ENCODE measurements at regions not wholly inside any gene's neighbourhood (a gene's known extent, or its start where the extent isn't known, plus 50 kb on each side); places are given as distances from the start of the nearest gene placed in this dataset.

DNA sequence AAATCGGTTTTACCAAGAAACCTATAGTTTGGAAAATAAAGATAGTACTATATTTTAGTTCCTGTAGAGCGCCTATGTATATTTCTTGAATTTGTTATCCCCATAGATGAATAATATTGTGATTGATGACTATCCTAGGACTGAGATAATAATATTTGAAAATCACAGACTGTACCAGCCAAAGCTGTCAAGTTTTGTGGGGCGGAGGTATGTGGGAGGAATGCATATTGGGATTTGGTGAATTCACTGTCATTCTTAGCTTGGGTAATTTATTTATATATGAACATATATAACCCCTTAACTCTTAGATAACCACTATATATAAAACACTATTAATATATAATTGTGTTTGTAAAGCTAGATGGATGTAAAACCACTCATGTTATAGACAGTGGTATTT is 205.5 kb upstream of the ARSJ start:
- Mint-ChIP-seq H3K27ac (no peak overlapping the region), H3K27me3 (no peaks in the 10 kb centered on the region), H3K9me3 (no peaks in the 10 kb centered on the region), H3K36me3 (ENCODE audit: low read depth) (no peaks in the 10 kb centered on the region), H3K4me1 (ENCODE audit: low read depth) (no peaks in the 10 kb centered on the region), H3K4me3 (no peak overlapping the region)

DNA sequence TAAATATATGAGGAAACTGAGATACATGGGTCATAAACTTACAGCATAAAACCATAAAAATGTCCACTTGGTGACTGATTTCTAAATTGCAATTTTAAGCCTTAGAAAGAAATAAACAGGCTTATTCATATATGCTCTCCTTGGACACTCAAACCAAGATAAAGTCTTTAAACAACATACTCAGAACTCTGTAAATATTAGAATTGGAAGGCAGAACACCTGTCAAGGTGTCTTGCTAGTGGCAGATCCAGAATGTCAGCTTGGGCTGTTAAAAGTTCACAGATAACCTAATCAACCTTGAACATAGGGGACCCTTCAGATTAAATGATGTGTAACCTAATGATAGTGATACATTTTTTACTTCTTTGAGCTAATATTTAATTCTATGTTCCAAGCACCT is 208.1 kb upstream of the ARSJ start:
- Mint-ChIP-seq H3K36me3 (ENCODE audit: low read depth) (no peaks in the 10 kb centered on the region), H3K27me3 (no peaks in the 10 kb centered on the region), H3K27ac (no peak overlapping the region), H3K4me1 (ENCODE audit: low read depth) (no peaks in the 10 kb centered on the region), H3K9me3 (no peaks in the 10 kb centered on the region), H3K4me3 (no peak overlapping the region)

DNA sequence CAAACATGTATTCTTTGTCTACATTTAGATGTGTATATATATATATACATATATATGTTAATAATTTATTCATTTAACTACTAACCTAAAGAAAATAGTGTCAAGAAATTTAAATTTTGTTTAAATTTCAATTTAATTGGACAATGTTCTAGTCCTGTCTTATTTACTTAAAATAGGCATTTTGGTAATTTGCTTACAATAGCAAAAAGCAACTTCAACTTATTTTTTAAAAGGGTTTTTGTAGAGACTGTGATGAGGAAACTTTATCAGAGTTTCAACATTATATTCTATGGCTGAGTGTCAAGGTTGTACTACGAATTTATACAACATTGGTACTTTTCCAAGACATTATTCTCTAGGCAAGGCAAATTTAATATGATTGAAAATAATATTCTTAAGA is 212.0 kb upstream of the ARSJ start:
- Mint-ChIP-seq H3K4me1 (ENCODE audit: low read depth) (no peaks in the 10 kb centered on the region), H3K36me3 (ENCODE audit: low read depth) (no peaks in the 10 kb centered on the region), H3K9me3 (no peaks in the 10 kb centered on the region), H3K4me3 (no peak overlapping the region), H3K27me3 (peaks cover 6% of the 10 kb centered on the region), H3K27ac (no peak overlapping the region)

DNA sequence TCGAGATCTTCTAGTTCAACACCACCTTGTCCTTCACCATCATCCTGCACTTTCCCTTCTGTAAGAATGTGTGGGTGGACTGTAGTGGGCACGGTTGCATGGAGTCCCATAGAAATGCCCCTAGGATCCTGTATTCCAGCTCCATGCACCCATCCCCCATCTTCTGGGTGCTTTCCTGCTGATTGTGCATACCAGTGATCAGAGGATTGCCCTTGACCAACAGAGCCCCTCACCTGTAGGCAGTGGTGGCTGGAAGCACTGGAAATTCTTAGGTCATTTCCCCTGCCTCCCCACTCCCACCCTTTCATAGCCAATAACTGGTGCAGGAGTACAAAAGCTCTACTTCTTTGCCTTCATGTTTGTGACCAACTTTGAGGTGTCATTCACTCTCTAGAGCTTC is 213.4 kb upstream of the ARSJ start:
- no peak overlapping the region for H3K27ac Mint-ChIP-seq
- no peaks in the 10 kb centered on the region for H3K36me3 Mint-ChIP-seq (ENCODE audit: low read depth)
- H3K4me1 Mint-ChIP-seq (ENCODE audit: low read depth), result no peaks in the 10 kb centered on the region
- no peaks in the 10 kb centered on the region for H3K9me3 Mint-ChIP-seq
- H3K4me3 Mint-ChIP-seq, result no peak overlapping the region
- peaks cover 12% of the 10 kb centered on the region for H3K27me3 Mint-ChIP-seq

DNA sequence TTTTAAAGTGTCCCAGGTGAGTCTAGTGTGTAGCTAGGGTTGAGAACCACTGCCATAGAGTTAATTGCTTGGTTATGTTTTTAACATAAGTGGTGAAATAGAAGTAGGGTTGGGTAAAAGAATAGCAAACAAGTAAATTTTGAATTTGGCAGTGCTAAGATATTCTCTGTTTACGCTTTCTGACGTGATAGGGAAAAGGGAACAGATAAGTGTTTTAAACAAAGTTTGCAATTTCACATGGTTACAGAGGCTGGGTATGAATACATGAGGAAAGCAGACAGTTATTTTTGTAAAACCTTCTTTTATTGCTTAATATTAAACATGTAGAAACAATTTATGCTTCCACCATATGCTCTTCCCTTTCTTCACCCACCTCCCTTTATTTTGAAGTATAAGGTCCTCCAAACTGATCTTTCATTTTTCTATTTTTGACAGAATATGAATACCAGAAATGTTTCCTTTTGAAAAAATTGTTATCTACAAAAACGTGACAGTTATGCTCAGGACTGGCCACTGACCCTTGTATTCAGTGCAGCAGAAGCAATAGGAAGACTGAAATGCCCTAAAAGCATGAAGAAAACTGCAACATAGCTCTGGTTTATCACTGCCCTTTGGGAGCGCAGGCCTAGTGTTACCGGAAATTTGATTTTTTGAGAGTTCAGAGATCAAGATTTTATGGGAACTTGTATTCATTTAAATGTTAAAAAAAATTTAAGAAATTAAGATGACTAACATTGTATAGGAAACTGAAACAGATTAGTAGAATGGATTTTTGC is 214.4 kb upstream of the ARSJ start:
- no peak overlapping the region for H3K4me3 Mint-ChIP-seq
- H3K27ac Mint-ChIP-seq, result no peak overlapping the region
- H3K9me3 Mint-ChIP-seq, result no peaks in the 10 kb centered on the region
- H3K36me3 Mint-ChIP-seq (ENCODE audit: low read depth), result no peaks in the 10 kb centered on the region
- H3K4me1 Mint-ChIP-seq (ENCODE audit: low read depth), result no peaks in the 10 kb centered on the region
- peaks cover 13% of the 10 kb centered on the region for H3K27me3 Mint-ChIP-seq

DNA sequence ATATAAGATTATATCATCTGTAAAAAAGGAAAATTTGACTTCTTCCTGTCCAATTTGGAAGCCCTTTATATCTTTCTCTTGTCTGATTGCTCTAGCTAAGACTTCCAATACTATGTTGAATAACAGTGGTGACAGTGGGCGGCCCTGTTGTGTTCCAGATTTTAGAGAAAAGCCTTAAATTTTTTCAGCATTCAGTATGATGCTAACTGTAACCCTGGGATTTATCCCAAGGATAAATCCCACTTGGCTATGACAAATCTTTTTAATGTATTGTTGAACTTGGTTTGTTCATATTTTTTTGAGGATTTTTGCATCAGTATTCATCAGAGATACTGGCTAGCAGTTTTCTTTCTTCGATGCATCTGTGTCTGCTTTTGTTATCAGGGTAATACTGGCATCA is 217.2 kb upstream of the ARSJ start:
- Mint-ChIP-seq H3K4me3 (no peak overlapping the region), H3K4me1 (ENCODE audit: low read depth) (no peaks in the 10 kb centered on the region), H3K27ac (no peak overlapping the region), H3K36me3 (ENCODE audit: low read depth) (no peaks in the 10 kb centered on the region), H3K9me3 (no peaks in the 10 kb centered on the region), H3K27me3 (peaks cover 25% of the 10 kb centered on the region)

DNA sequence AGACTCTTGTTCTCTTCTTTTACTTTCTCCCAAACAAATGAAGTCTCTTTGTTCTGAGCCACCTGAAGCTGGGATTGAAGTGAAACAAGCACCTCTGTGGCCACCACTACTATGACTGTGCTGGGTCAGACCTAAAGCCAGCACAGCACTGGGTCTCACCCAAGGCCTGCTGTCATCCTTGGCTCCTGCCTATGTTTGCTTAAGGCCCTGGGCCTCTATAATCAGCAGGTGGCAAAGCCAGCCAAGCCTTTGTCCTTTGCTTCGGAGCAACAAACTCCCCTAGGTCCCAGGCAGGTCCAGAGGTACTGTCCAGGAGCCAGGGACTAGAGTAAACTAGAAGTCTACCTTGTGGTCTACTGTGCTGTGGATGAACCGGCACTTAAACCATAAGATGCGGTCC is 220.6 kb upstream of the ARSJ start:
- no peak overlapping the region for H3K4me3 Mint-ChIP-seq

DNA sequence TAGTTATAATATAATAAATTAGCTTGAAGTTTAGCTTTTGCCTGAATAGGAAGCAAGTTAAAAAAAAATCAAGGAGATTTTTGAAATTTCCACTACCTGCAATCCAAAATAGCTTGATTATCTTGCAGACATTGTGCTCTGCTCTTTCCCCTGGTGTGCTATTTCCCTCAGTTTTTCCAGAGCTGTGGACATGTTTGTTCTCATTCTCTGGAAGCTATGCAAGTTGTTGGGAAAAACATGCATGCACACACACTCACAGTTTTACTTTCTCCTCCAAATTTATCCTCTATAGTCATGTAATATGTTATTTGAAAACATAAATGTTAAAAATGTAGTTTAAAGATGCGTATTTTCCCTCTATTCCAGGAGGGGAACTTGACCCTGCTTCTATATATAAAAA is 225.8 kb upstream of the ARSJ start:
- H3K4me1 Mint-ChIP-seq (ENCODE audit: low read depth), result no peaks in the 10 kb centered on the region
- peaks cover 11% of the 10 kb centered on the region for H3K27me3 Mint-ChIP-seq
- H3K9me3 Mint-ChIP-seq, result no peaks in the 10 kb centered on the region
- no peak overlapping the region for H3K4me3 Mint-ChIP-seq
- H3K36me3 Mint-ChIP-seq (ENCODE audit: low read depth), result no peaks in the 10 kb centered on the region
- no peak overlapping the region for H3K27ac Mint-ChIP-seq

More for the DNA sequence above, 220.6 kb upstream of the ARSJ start:
- no peaks in the 10 kb centered on the region for H3K9me3 Mint-ChIP-seq
- no peaks in the 10 kb centered on the region for H3K4me1 Mint-ChIP-seq (ENCODE audit: low read depth)
- H3K27ac Mint-ChIP-seq, result no peak overlapping the region
- no peaks in the 10 kb centered on the region for H3K36me3 Mint-ChIP-seq (ENCODE audit: low read depth)
- H3K27me3 Mint-ChIP-seq, result peaks cover 25% of the 10 kb centered on the region

DNA sequence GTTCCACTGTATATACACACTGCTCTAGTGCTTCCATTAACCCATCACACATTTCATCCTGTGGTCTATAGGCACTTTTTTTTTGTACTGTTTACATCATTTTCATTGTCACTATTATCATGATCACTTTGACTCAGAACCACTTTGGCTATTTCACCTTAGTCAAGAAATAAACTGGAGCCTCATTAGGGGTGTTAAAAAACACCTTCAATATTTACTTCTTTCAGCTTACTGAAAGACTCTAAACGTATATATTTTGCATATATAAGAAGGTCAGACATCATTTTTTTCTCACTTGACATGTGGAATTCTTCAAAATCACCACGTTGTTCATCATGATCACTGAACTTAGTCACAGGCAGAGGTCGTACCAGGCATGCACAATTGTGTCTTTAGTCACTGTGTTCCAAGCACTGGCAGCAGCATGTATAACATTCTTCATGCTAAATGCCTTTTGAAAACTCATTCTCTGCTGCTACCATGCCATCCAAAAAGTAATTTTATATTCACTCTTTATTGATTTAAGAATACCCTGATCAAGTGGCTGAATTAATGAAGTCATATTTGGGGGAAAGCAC is 229.2 kb upstream of the ARSJ start:
- Mint-ChIP-seq H3K36me3 (ENCODE audit: low read depth) (no peaks in the 10 kb centered on the region), H3K27ac (no peak overlapping the region), H3K27me3 (peaks cover 12% of the 10 kb centered on the region), H3K4me3 (no peak overlapping the region), H3K4me1 (ENCODE audit: low read depth) (no peaks in the 10 kb centered on the region), H3K9me3 (no peaks in the 10 kb centered on the region)

DNA sequence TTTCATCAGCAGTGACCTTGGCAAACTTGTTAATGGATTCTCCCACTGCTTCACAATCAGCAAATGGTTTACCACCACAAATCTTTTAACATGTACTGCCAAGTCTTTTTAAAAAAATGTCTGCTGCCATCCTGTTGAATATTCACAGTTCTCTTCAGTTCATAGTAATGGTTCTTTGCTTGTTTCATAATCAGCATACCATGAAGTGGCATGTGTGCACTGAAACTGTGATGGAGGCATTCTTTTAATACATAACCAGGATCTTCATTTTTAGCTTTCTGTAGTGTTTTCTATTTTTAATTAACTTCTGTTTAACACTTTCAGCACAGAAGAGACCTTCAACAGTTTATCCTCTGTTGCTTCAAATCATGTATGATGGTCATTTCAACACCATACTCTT is 230.1 kb upstream of the ARSJ start:
- H3K4me3 Mint-ChIP-seq, result no peak overlapping the region
- H3K9me3 Mint-ChIP-seq, result no peaks in the 10 kb centered on the region
- H3K36me3 Mint-ChIP-seq (ENCODE audit: low read depth), result no peaks in the 10 kb centered on the region
- H3K27ac Mint-ChIP-seq, result no peak overlapping the region
- peaks cover 14% of the 10 kb centered on the region for H3K27me3 Mint-ChIP-seq
- no peaks in the 10 kb centered on the region for H3K4me1 Mint-ChIP-seq (ENCODE audit: low read depth)

DNA sequence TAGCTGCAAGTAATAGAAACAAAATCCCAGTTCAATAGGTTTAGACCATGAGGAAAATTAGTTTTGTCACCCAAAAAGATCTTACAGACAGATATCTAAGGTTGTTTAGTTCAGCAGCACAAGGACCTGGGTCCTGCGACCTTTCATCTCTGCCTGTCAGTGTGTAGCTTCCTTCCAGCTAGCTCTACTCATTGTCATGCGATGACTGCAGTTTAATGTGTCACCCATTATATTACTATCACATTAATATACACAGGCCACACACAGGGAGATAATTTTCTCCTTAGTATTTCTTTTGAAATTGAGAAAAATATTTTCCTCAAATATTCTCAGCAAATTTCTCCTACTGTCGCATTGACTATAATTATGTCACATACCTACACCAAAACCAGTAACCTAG is 232.1 kb upstream of the ARSJ start:
- Mint-ChIP-seq H3K4me1 (ENCODE audit: low read depth) (no peaks in the 10 kb centered on the region), H3K9me3 (no peaks in the 10 kb centered on the region), H3K36me3 (ENCODE audit: low read depth) (no peaks in the 10 kb centered on the region), H3K27me3 (peaks cover 14% of the 10 kb centered on the region), H3K27ac (no peak overlapping the region), H3K4me3 (no peak overlapping the region)

DNA sequence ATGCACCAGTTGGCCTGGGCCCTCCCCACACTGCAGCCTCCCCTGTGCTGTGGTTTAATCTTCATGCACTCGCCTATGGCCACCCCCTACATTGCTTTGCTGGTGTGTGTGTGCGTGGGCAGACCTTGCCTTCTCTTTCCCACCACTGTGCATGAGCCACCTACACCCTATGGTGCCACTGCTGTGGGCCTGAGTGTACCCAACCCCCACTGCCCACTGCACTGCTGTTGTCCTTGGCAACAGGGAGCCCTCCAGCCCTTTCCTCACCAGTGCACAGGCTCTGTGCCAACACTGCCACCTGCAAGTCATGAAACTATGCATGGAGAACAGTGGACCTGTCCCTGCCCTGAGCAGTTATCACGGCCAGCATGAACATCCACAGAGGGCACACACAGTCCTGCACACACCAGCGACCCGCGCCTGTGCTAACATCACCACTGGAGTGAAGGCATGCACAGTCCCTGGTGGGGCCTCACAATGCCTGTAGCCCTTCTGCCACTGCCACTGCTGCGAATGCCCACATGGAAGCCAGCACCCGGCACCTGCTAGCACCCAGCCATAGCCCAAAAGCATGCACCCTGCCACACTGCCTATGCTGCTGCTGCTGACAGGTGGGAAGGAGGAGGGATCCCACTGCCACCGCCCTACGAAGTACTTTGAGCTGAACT is 237.8 kb upstream of the ARSJ start:
- Mint-ChIP-seq H3K9me3 (no peaks in the 10 kb centered on the region), H3K27ac (no peak overlapping the region), H3K36me3 (ENCODE audit: low read depth) (no peaks in the 10 kb centered on the region), H3K4me3 (no peak overlapping the region), H3K4me1 (ENCODE audit: low read depth) (no peaks in the 10 kb centered on the region), H3K27me3 (peaks cover 10% of the 10 kb centered on the region)

DNA sequence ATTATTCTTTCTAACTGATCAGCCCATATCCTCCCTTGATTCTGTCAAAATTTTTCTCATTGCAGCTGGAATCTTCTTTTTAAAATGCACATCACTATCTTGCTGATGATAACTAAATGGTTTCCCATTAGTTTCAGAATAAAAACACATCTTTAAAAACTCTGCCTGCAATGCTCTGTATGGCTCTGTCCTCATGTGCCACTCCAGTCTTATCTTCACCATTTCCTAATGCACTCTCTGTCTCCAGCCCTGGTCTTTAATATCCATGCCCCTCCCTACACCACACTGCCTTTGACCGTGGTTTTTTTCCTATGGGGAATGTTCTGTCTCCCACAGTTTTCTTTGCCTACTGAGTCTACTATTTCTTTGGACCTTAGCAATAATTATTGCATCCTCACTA is 244.1 kb upstream of the ARSJ start:
- Mint-ChIP-seq H3K4me1 (ENCODE audit: low read depth) (no peaks in the 10 kb centered on the region), H3K4me3 (no peak overlapping the region), H3K27ac (no peak overlapping the region), H3K27me3 (no peaks in the 10 kb centered on the region), H3K9me3 (no peaks in the 10 kb centered on the region), H3K36me3 (ENCODE audit: low read depth) (no peaks in the 10 kb centered on the region)

DNA sequence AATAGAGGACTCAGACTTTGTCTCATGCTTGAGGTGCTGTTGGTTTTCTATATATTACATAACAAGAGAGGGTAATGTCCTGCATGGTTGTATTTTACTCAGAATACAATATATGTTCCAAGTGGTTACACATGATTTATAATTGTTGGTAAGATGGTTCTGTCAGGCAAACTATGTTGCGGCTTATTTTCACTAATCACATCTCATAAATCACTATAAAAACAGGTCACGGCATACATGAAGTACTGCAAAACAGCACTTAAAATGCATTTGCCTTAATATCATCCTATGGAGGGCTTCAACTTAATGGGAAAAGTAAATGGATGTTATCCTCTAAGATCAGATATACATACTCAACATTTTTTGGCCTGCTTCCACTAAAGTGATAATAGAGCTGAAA is 246.0 kb upstream of the ARSJ start:
- Mint-ChIP-seq H3K4me1 (ENCODE audit: low read depth) (no peaks in the 10 kb centered on the region), H3K36me3 (ENCODE audit: low read depth) (no peaks in the 10 kb centered on the region), H3K27me3 (no peaks in the 10 kb centered on the region), H3K9me3 (no peaks in the 10 kb centered on the region), H3K27ac (no peak overlapping the region), H3K4me3 (no peak overlapping the region)

DNA sequence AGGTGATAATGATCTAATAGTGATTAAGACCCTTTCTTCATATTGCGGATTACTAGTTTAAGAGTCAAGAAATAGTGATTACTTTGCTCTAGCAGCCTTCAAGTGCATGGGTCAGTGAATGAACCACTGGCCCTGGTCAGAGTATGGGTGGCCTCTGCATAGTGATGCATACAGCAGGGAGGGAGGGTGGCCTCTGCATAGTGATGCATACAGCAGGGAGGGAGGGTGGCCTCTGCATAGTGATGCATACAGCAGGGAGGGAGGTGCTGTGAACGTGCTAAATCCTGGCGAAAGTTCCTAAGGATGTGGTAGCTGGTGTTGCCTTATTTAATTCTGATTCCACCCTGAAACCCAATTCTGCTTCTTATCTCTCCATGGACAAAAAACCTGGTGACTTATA is 246.7 kb upstream of the ARSJ start:
- H3K27ac Mint-ChIP-seq, result no peak overlapping the region
- H3K36me3 Mint-ChIP-seq (ENCODE audit: low read depth), result no peaks in the 10 kb centered on the region
- H3K9me3 Mint-ChIP-seq, result no peaks in the 10 kb centered on the region
- H3K27me3 Mint-ChIP-seq, result no peaks in the 10 kb centered on the region
- H3K4me1 Mint-ChIP-seq (ENCODE audit: low read depth), result no peaks in the 10 kb centered on the region
- H3K4me3 Mint-ChIP-seq, result no peak overlapping the region
